K562 (cell line): ENCODE measurements at regions not wholly inside any gene's neighbourhood (a gene's known extent, or its start where the extent isn't known, plus 50 kb on each side); places are given as distances from the start of the nearest gene placed in this dataset.

Experiments used
- CEBPB ChIP-seq: fragments of 450-650 bp; IDR thresholded peaks from 2 replicates; pipeline ENCODE4 v1.6.1; 2016; ENCODE audit warnings: missing genetic modification characterization, missing compliant biosample characterization
- MTA3 ChIP-seq: fragments of 450-650 bp; formaldehyde crosslinking; IDR thresholded peaks from 2 replicates; pipeline ENCODE4 v1.6.1; 2017; ENCODE audit warnings: mild to moderate bottlenecking, borderline replicate concordance
- MTF1 ChIP-seq: fragments of 250-450 bp; sonication (Bioruptor Pico); IDR thresholded peaks from 2 replicates; pipeline ENCODE4 v1.9.0; 2021; ENCODE audit warnings: moderate library complexity, mild to moderate bottlenecking, inconsistent platforms, borderline replicate concordance
- NFE2L1 ChIP-seq: fragments of 450-650 bp; IDR thresholded peaks from 2 replicates; pipeline ENCODE4 v1.6.1; 2016; ENCODE audit warnings: missing genetic modification characterization, low read depth, mild to moderate bottlenecking, missing compliant biosample characterization, moderate library complexity, borderline replicate concordance
- PPARD ChIP-seq: fragments of 250-450 bp; sonication (Bioruptor Pico); IDR thresholded peaks from 2 replicates; pipeline ENCODE4 v1.8.0; 2022; ENCODE audit warnings: inconsistent platforms, mild to moderate bottlenecking, moderate library complexity
- SMAD2 ChIP-seq: fragments of 150-350 bp; IDR thresholded peaks from 2 replicates; pipeline ENCODE4 v1.6.1; 2014; ENCODE audit warnings: low read depth, mild to moderate bottlenecking, low read length
- TAF1 ChIP-seq: IDR thresholded peaks from 2 replicates; pipeline ENCODE4 v1.6.1; 2011; ENCODE audit warnings: mild to moderate bottlenecking, low read length, moderate library complexity; ENCODE audit not compliant: insufficient read depth, control insufficient read depth, severe bottlenecking; ENCODE audit errors: extremely low read depth
- ZNF184 ChIP-seq: sonication (generic); formaldehyde crosslinking; IDR thresholded peaks from 2 replicates; pipeline ENCODE4 v1.5.0; 2020; ENCODE audit warnings: missing genetic modification reagents
- ZNF224 ChIP-seq: sonication (generic); formaldehyde crosslinking; IDR thresholded peaks from 2 replicates; pipeline ENCODE4 v1.8.0; 2022; ENCODE audit warnings: mild to moderate bottlenecking, missing genetic modification reagents
- ZNF324 ChIP-seq: fragments of 250-450 bp; sonication (Bioruptor Pico); IDR thresholded peaks from 2 replicates; pipeline ENCODE4 v1.4.0; 2020; ENCODE audit warnings: mild to moderate bottlenecking
- ZNF57 ChIP-seq: fragments of 450-650 bp; formaldehyde crosslinking; IDR thresholded peaks from 2 replicates; pipeline ENCODE4 v1.4.0; 2020; ENCODE audit warnings: mild to moderate bottlenecking, moderate library complexity
- ZNF785 ChIP-seq: fragments of 250-450 bp; sonication (Bioruptor Pico); IDR thresholded peaks from 2 replicates; pipeline ENCODE4 v1.4.0; 2020; ENCODE audit warnings: mild to moderate bottlenecking
- TF ChIP-seq, protein P1 (sequence below): fragments of 450-650 bp; formaldehyde crosslinking; IDR thresholded peaks from 2 replicates; pipeline ENCODE4 v1.4.0; 2020; ENCODE audit warnings: mild to moderate bottlenecking, moderate library complexity
- TF ChIP-seq, protein P2 (sequence below), 2 experiments: fragments of 450-650 bp in 1 of 2; sonication (generic) in 1 of 2; formaldehyde crosslinking in 1 of 2; IDR thresholded peaks in 1 of 2; conservative IDR thresholded peaks in 1 of 2; 2 replicates each; pipeline versions ENCODE4 v1.6.1 to v1.8.1; 2016 to 2023; ENCODE audit warnings: mild to moderate bottlenecking in 2 of 2, moderate library complexity in 2 of 2, inconsistent platforms in 1 of 2, missing genetic modification reagents in 1 of 2
- TF ChIP-seq, protein P3 (sequence below), 2 experiments: fragments of 250-450 bp in 1 of 2; fragments of 450-650 bp in 1 of 2; sonication (Bioruptor Pico) in 1 of 2; IDR thresholded peaks; 2 replicates each; pipeline versions ENCODE4 v1.6.1 to v1.8.0; 2016 to 2021; ENCODE audit warnings: mild to moderate bottlenecking in 2 of 2, moderate library complexity in 2 of 2, missing compliant biosample characterization in 1 of 2, missing genetic modification characterization in 1 of 2
- TF ChIP-seq, protein P4 (sequence below), 2 experiments: IDR thresholded peaks in 1 of 2; conservative IDR thresholded peaks in 1 of 2; 2 replicates each; pipeline ENCODE4 v1.6.1; 2016; ENCODE audit warnings: low read depth in 2 of 2, mild to moderate bottlenecking in 1 of 2, missing compliant biosample characterization in 1 of 2, missing genetic modification characterization in 1 of 2, moderate library complexity in 1 of 2
- TF ChIP-seq, protein P5 (sequence below): fragments of 450-650 bp; IDR thresholded peaks from one replicate; pipeline ENCODE4 v1.6.1; 2018; ENCODE audit warnings: mild to moderate bottlenecking, moderate library complexity; ENCODE audit not compliant: partially characterized antibody
- TF ChIP-seq, protein P6 (sequence below): fragments of 450-650 bp; IDR thresholded peaks from 2 replicates; pipeline ENCODE4 v1.7.0; 2016; ENCODE audit warnings: borderline replicate concordance

DNA sequence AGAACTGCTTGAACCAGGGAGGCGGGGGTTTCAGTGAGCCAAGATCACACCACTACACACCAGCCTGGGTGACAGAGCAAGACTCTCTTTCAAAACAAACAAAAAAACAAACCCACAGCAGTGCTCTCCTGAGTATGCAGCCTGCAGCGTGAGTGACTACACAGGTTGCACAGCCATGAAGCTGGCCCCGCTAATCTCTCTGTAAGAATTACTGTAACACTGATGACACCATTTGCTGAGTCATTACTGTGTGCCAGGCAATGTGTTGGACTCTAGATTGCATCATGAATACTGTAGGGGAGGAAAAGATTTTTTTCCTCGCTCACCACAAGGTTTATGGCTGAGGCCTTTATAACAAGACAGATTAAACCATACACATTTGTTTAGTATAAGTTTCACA is 118.6 kb upstream of the ATP8B1 start (continued):
- TF ChIP-seq, protein P1, sequence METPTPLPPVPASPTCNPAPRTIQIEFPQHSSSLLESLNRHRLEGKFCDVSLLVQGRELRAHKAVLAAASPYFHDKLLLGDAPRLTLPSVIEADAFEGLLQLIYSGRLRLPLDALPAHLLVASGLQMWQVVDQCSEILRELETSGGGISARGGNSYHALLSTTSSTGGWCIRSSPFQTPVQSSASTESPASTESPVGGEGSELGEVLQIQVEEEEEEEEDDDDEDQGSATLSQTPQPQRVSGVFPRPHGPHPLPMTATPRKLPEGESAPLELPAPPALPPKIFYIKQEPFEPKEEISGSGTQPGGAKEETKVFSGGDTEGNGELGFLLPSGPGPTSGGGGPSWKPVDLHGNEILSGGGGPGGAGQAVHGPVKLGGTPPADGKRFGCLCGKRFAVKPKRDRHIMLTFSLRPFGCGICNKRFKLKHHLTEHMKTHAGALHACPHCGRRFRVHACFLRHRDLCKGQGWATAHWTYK (CRISPR knock-in tag): no peak
- TF ChIP-seq ZNF224 (CRISPR knock-in tag) (no peak), MTF1 (CRISPR knock-in tag) (no peak), NFE2L1 (tag) (peak; percentile 80), TAF1 (no peak), ZNF57 (CRISPR knock-in tag) (no peak), ZNF184 (CRISPR knock-in tag) (no peak), ZNF324 (CRISPR knock-in tag) (no peak), PPARD (CRISPR knock-in tag) (no peak), SMAD2 (no peak), ZNF785 (CRISPR knock-in tag) (no peak), CEBPB (tag) (peak; percentile 82), MTA3 (no peak)
- TF ChIP-seq, protein P2, sequence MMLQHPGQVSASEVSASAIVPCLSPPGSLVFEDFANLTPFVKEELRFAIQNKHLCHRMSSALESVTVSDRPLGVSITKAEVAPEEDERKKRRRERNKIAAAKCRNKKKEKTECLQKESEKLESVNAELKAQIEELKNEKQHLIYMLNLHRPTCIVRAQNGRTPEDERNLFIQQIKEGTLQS (IDR thresholded peaks at IDR 0.05): peak; percentile 98
- TF ChIP-seq, protein P2 (CRISPR knock-in tag; conservative IDR thresholded peaks at IDR 0.05): peak; percentile 50; the same call in 1 of the 2 replicates
- TF ChIP-seq, protein P3, sequence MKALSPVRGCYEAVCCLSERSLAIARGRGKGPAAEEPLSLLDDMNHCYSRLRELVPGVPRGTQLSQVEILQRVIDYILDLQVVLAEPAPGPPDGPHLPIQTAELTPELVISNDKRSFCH (CRISPR knock-in tag; IDR thresholded peaks at IDR 0.05): no peak
- TF ChIP-seq, protein P3 (tag; IDR thresholded peaks at IDR 0.05): no peak
- TF ChIP-seq, protein P4, sequence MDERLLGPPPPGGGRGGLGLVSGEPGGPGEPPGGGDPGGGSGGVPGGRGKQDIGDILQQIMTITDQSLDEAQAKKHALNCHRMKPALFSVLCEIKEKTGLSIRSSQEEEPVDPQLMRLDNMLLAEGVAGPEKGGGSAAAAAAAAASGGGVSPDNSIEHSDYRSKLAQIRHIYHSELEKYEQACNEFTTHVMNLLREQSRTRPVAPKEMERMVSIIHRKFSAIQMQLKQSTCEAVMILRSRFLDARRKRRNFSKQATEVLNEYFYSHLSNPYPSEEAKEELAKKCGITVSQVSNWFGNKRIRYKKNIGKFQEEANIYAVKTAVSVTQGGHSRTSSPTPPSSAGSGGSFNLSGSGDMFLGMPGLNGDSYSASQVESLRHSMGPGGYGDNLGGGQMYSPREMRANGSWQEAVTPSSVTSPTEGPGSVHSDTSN (CRISPR knock-in tag; IDR thresholded peaks at IDR 0.05; ENCODE audit: low read depth): no peak
- TF ChIP-seq, protein P4 (tag; conservative IDR thresholded peaks at IDR 0.05; ENCODE audit: low read depth): no peak
- TF ChIP-seq, protein P5, sequence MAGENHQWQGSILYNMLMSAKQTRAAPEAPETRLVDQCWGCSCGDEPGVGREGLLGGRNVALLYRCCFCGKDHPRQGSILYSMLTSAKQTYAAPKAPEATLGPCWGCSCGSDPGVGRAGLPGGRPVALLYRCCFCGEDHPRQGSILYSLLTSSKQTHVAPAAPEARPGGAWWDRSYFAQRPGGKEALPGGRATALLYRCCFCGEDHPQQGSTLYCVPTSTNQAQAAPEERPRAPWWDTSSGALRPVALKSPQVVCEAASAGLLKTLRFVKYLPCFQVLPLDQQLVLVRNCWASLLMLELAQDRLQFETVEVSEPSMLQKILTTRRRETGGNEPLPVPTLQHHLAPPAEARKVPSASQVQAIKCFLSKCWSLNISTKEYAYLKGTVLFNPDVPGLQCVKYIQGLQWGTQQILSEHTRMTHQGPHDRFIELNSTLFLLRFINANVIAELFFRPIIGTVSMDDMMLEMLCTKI: no peak
- TF ChIP-seq, protein P6, sequence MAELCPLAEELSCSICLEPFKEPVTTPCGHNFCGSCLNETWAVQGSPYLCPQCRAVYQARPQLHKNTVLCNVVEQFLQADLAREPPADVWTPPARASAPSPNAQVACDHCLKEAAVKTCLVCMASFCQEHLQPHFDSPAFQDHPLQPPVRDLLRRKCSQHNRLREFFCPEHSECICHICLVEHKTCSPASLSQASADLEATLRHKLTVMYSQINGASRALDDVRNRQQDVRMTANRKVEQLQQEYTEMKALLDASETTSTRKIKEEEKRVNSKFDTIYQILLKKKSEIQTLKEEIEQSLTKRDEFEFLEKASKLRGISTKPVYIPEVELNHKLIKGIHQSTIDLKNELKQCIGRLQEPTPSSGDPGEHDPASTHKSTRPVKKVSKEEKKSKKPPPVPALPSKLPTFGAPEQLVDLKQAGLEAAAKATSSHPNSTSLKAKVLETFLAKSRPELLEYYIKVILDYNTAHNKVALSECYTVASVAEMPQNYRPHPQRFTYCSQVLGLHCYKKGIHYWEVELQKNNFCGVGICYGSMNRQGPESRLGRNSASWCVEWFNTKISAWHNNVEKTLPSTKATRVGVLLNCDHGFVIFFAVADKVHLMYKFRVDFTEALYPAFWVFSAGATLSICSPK: no peak
